ENCODE measurements at regions not wholly inside any gene's neighbourhood (a gene's known extent, or its start where the extent isn't known, plus 50 kb on each side); places are given as distances from the start of the nearest gene placed in this dataset.

GRCh38 chr3:164679245-164679644 is 399.1 kb downstream of the SI start:
- intact Hi-C loops (cut with DNase I; ENCODE audit: low total_unique reads): no loop called here

DNA sequence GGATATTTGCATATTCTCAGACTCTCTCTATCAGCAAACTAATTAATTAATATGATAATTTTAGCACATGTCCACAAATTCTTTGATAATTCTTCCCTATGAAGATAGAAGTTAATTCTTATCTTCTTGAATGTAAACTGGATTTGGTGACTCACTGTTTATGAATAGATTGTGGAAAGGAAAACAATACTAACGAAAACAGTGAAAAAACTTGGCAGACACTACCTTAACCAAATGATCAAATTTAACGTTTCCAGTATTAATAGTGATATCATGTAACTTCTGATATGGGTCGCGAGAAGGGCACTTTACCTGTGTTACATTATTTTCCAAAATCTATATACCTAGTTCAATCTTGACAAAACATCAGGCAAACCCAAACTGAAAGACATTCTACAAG is 401.0 kb downstream of the SI start:
- in situ Hi-C loops (cut with MboI; ENCODE audit: low sequenced_read_pairs in 4 of 4): no loop called here
- no peaks in the 10 kb centered on the region for H3K4me1 ChIP-seq

More at GRCh38 chr3:164679245-164679644, 399.1 kb downstream of the SI start:
- TF ChIP-seq, protein P1, sequence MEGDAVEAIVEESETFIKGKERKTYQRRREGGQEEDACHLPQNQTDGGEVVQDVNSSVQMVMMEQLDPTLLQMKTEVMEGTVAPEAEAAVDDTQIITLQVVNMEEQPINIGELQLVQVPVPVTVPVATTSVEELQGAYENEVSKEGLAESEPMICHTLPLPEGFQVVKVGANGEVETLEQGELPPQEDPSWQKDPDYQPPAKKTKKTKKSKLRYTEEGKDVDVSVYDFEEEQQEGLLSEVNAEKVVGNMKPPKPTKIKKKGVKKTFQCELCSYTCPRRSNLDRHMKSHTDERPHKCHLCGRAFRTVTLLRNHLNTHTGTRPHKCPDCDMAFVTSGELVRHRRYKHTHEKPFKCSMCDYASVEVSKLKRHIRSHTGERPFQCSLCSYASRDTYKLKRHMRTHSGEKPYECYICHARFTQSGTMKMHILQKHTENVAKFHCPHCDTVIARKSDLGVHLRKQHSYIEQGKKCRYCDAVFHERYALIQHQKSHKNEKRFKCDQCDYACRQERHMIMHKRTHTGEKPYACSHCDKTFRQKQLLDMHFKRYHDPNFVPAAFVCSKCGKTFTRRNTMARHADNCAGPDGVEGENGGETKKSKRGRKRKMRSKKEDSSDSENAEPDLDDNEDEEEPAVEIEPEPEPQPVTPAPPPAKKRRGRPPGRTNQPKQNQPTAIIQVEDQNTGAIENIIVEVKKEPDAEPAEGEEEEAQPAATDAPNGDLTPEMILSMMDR (IDR thresholded peaks at IDR 0.05 in 4 of 5, conservative IDR thresholded peaks at IDR 0.05 in 1 of 5): no peak
- TF ChIP-seq POLR2A (IDR thresholded peaks at IDR 0.05): no peak
- no peak for DNase-seq
- Histone ChIP-seq H3K27me3 (no peaks in the 10 kb centered on the region), H3K4me3 (no peak overlapping the region), H3K9me3 (no peaks in the 10 kb centered on the region), H3K4me1 (no peaks in the 10 kb centered on the region), H3K36me3 (no peaks in the 10 kb centered on the region), H3K27ac (no peak overlapping the region)
- no peak for ATAC-seq
- in situ Hi-C loops (cut with MboI; ENCODE audit: low sequenced_read_pairs in 4 of 4): no loop called here

DNA sequence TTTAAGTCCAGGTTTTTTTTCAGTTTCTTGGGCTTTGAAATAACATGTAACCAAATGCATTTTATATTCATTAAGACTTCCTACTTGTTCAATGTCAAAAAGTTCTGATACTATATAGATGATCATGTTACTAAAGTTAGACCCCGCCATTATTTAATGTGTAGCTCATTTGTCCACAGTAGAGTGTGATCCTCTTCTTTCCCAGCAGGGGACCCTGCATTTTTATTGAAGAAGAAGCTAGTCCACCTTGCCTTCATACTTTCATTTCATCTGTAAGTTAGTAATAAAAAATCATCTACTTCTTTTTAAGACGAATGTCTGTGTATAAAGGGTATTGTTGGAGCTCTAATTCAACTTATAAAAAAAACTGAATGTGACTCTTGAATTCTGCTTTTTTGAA is 404.6 kb downstream of the SI start:
- Histone ChIP-seq H3K4me3 (no peak overlapping the region), H3K36me3 (no peaks in the 10 kb centered on the region), H3K27me3 (no peaks in the 10 kb centered on the region), H3K4me1 (no peaks in the 10 kb centered on the region), H3K27ac (no peak overlapping the region), H3K9me3 (no peaks in the 10 kb centered on the region)
- no peak for TF ChIP-seq POLR2A (IDR thresholded peaks at IDR 0.05)
- ATAC-seq (no peak), DNase-seq (no peak)
- in situ Hi-C loops (cut with MboI; ENCODE audit: low sequenced_read_pairs in 4 of 4) (no loop called here), intact Hi-C loops (cut with DNase I; ENCODE audit: low total_unique reads) (no loop called here)

More for the DNA sequence above, 401.0 kb downstream of the SI start:
- no peak overlapping the region for H3K4me3 ChIP-seq
- ATAC-seq (no peak), DNase-seq (no peak)
- no peaks in the 10 kb centered on the region for H3K36me3 ChIP-seq
- no peaks in the 10 kb centered on the region for H3K9me3 ChIP-seq
- intact Hi-C loops (cut with DNase I; ENCODE audit: low total_unique reads): no loop called here
- H3K27me3 ChIP-seq: no peaks in the 10 kb centered on the region
- no peak overlapping the region for H3K27ac ChIP-seq
- TF ChIP-seq POLR2A (IDR thresholded peaks at IDR 0.05): no peak
- TF ChIP-seq, protein P1 (IDR thresholded peaks at IDR 0.05 in 4 of 5, conservative IDR thresholded peaks at IDR 0.05 in 1 of 5): no peak

- Histone ChIP-seq H3K4me3 (no peak overlapping the region), H3K27me3 (no peaks in the 10 kb centered on the region), H3K9me3 (no peaks in the 10 kb centered on the region), H3K36me3 (no peaks in the 10 kb centered on the region), H3K4me1 (no peaks in the 10 kb centered on the region), H3K27ac (no peak overlapping the region)
- intact Hi-C loops (cut with DNase I; ENCODE audit: low total_unique reads) (no loop called here), in situ Hi-C loops (cut with MboI; ENCODE audit: low sequenced_read_pairs in 4 of 4) (no loop called here)
- DNase-seq (no peak), ATAC-seq (no peak)
- TF ChIP-seq, protein P1 (IDR thresholded peaks at IDR 0.05 in 4 of 5, conservative IDR thresholded peaks at IDR 0.05 in 1 of 5): no peak
- no peak for TF ChIP-seq POLR2A (IDR thresholded peaks at IDR 0.05)
These were observed 420.2 kb downstream of the SI start for GRCh38 chr3:164658125-164658524.

GRCh38 chr3:164657631-164658030 is 420.7 kb downstream of the SI start:
- H3K27me3 ChIP-seq: no peaks in the 10 kb centered on the region
- no peaks in the 10 kb centered on the region for H3K36me3 ChIP-seq
- in situ Hi-C loops (cut with MboI; ENCODE audit: low sequenced_read_pairs in 4 of 4): no loop called here
- H3K4me3 ChIP-seq: no peak overlapping the region
- H3K4me1 ChIP-seq: no peaks in the 10 kb centered on the region
- H3K27ac ChIP-seq: no peak overlapping the region
- intact Hi-C loops (cut with DNase I; ENCODE audit: low total_unique reads): no loop called here
- DNase-seq: no peak
- H3K9me3 ChIP-seq: no peaks in the 10 kb centered on the region
- no peak for ATAC-seq
- TF ChIP-seq POLR2A (IDR thresholded peaks at IDR 0.05): no peak
- TF ChIP-seq, protein P1 (IDR thresholded peaks at IDR 0.05 in 4 of 5, conservative IDR thresholded peaks at IDR 0.05 in 1 of 5): no peak

Data from gastrocnemius medialis (tissue), 4 donors.